H9 (cell line): ENCODE measurements at regions not wholly inside any gene's neighbourhood (a gene's known extent, or its start where the extent isn't known, plus 50 kb on each side); places are given as distances from the start of the nearest gene placed in this dataset.
A peak's percentile ranks its signal among the peaks of the same experiment; 100 is the strongest.

Source experiments
- DNase-seq: peaks from one replicate; pipeline ENCODE4 v3.0.0-alpha.2; 2017
- H2AFZ ChIP-seq: one replicate; pipeline ENCODE4 v1.6.1; 2013; ENCODE audit warnings: mild to moderate bottlenecking, low read length, control low read depth, moderate library complexity
- H2AK5ac ChIP-seq: 2 replicates; pipeline ENCODE4 v1.6.1; 2013; ENCODE audit warnings: low read length, control low read depth, mixed read lengths; ENCODE audit not compliant: insufficient read length
- H2BK120ac ChIP-seq: one replicate; pipeline ENCODE4 v1.6.1; 2013; ENCODE audit warnings: low read depth, mild to moderate bottlenecking, low read length, control low read depth, inconsistent platforms; ENCODE audit not compliant: poor library complexity, severe bottlenecking
- H2BK12ac ChIP-seq: 2 replicates; pipeline ENCODE4 v1.6.1; 2013; ENCODE audit warnings: low read length, control low read depth, mixed read lengths, low read depth; ENCODE audit not compliant: insufficient read length
- H2BK15ac ChIP-seq: 2 replicates; pipeline ENCODE4 v1.6.1; 2013; ENCODE audit warnings: low read depth, low read length, control low read depth
- H2BK20ac ChIP-seq: one replicate; pipeline ENCODE4 v1.6.1; 2013; ENCODE audit warnings: low read depth, mild to moderate bottlenecking, low read length, control low read depth, inconsistent platforms; ENCODE audit not compliant: poor library complexity, severe bottlenecking
- H2BK5ac ChIP-seq: 2 replicates; pipeline ENCODE4 v1.6.1; 2013; ENCODE audit warnings: low read length, control low read depth, mixed read lengths; ENCODE audit not compliant: insufficient read length
- H3K14ac ChIP-seq: 2 replicates; pipeline ENCODE4 v1.6.1; 2013; ENCODE audit warnings: low read length, control low read depth; ENCODE audit not compliant: insufficient read depth
- H3K18ac ChIP-seq: 2 replicates; pipeline ENCODE4 v1.6.1; 2013; ENCODE audit warnings: low read depth, mild to moderate bottlenecking, mixed read lengths, low read length, control low read depth; ENCODE audit not compliant: insufficient read length
- H3K23ac ChIP-seq: 2 replicates; pipeline ENCODE4 v1.6.1; 2013; ENCODE audit warnings: low read length, control low read depth, mixed read lengths, low read depth; ENCODE audit not compliant: insufficient read length
- H3K23me2 ChIP-seq: 2 replicates; pipeline ENCODE4 v1.6.1; 2013; ENCODE audit warnings: low read depth, mild to moderate bottlenecking, mixed read lengths, low read length, control low read depth; ENCODE audit not compliant: insufficient read length, poor library complexity, severe bottlenecking
- H3K27ac ChIP-seq: 2 replicates; pipeline ENCODE4 v1.5.1; 2013; ENCODE audit warnings: low read length, control low read depth, mixed read lengths, low read depth; ENCODE audit not compliant: insufficient read length
- H3K27me3 ChIP-seq: 2 replicates; pipeline ENCODE4 v1.6.1; 2013; ENCODE audit warnings: low read length, control low read depth, inconsistent platforms; ENCODE audit not compliant: insufficient read depth
- H3K4ac ChIP-seq: 2 replicates; pipeline ENCODE4 v1.6.1; 2013; ENCODE audit warnings: low read depth, mild to moderate bottlenecking, control low read depth, inconsistent platforms, low read length, moderate library complexity
- H3K4me1 ChIP-seq: 2 replicates; pipeline ENCODE4 v1.6.1; 2013; ENCODE audit warnings: low read length, control low read depth, inconsistent platforms; ENCODE audit not compliant: insufficient read depth
- H3K4me2 ChIP-seq: 2 replicates; pipeline ENCODE4 v1.6.1; 2013; ENCODE audit warnings: low read length, control low read depth, mixed read lengths; ENCODE audit not compliant: insufficient read length, insufficient read depth
- H3K56ac ChIP-seq: 2 replicates; pipeline ENCODE4 v1.6.1; 2013; ENCODE audit warnings: low read depth, mild to moderate bottlenecking, mixed read lengths, low read length, control low read depth; ENCODE audit not compliant: insufficient read length
- H3K79me1 ChIP-seq: 2 replicates; pipeline ENCODE4 v1.6.1; 2013; ENCODE audit warnings: low read depth, mild to moderate bottlenecking, moderate library complexity, low read length, control low read depth, inconsistent platforms; ENCODE audit not compliant: insufficient read depth, poor library complexity, severe bottlenecking
- H3K79me2 ChIP-seq: 2 replicates; pipeline ENCODE4 v1.6.1; 2013; ENCODE audit warnings: low read length, control low read depth, inconsistent platforms; ENCODE audit not compliant: insufficient read depth
- H3K9ac ChIP-seq: 2 replicates; pipeline ENCODE4 v1.6.1; 2013; ENCODE audit warnings: low read length, control low read depth, mixed read lengths; ENCODE audit not compliant: insufficient read length; ENCODE audit errors: extremely low read depth
- H3K9me3 ChIP-seq: one replicate; pipeline ENCODE4 v1.6.1; 2013; ENCODE audit warnings: low read depth, low read length, inconsistent platforms; ENCODE audit not compliant: control insufficient read depth
- H3T11ph ChIP-seq: one replicate; pipeline ENCODE4 v1.6.1; 2013; ENCODE audit warnings: mild to moderate bottlenecking, low read length, control low read depth, inconsistent platforms
- H4K20me1 ChIP-seq: one replicate; pipeline ENCODE4 v1.6.1; 2013; ENCODE audit not compliant: control insufficient read depth, insufficient read length, insufficient read depth
- H4K5ac ChIP-seq: 2 replicates; pipeline ENCODE4 v1.6.1; 2013; ENCODE audit warnings: low read depth, mild to moderate bottlenecking, mixed read lengths, low read length, control low read depth; ENCODE audit not compliant: insufficient read length
- H4K8ac ChIP-seq: replicated peaks from 2 replicates; pipeline ENCODE4 v1.6.1; 2013; ENCODE audit warnings: low read length, control low read depth, mixed read lengths, low read depth; ENCODE audit not compliant: insufficient read length
- H4K91ac ChIP-seq: 2 replicates; pipeline ENCODE4 v1.6.1; 2013; ENCODE audit warnings: low read depth, mild to moderate bottlenecking, moderate library complexity, mixed read lengths, low read length, control low read depth; ENCODE audit not compliant: insufficient read length
- H3K27ac Mint-ChIP-seq, 3 experiments: 2 replicates in 2 of 3; 3 replicates in 1 of 3; pipeline ENCODE4 v1.8.0; 2020 to 2021; ENCODE audit warnings: mixed read lengths in 3 of 3, mild to moderate bottlenecking in 1 of 3, moderate library complexity in 1 of 3
- H3K27me3 Mint-ChIP-seq: 2 replicates; pipeline ENCODE4 v1.8.0; 2021; ENCODE audit warnings: low read depth, mild to moderate bottlenecking, moderate library complexity, mixed read lengths
- H3K36me3 Mint-ChIP-seq, 3 experiments: 2 replicates in 2 of 3; 3 replicates in 1 of 3; pipeline ENCODE4 v1.8.0; 2020 to 2021; ENCODE audit warnings: low read depth in 3 of 3, mixed read lengths in 3 of 3; ENCODE audit not compliant: insufficient read depth in 1 of 3
- H3K4me1 Mint-ChIP-seq, 2 experiments: 2 replicates each; pipeline ENCODE4 v1.8.0; 2020; ENCODE audit warnings: mixed read lengths in 2 of 2
- H3K4me3 Mint-ChIP-seq, 2 experiments: 2 replicates in 1 of 2; 3 replicates in 1 of 2; pipeline ENCODE4 v1.8.0; 2020 to 2021; ENCODE audit warnings: mild to moderate bottlenecking in 2 of 2, mixed read lengths in 2 of 2, moderate library complexity in 1 of 2
- H3K9me3 Mint-ChIP-seq, 2 experiments: 2 replicates in 1 of 2; 3 replicates in 1 of 2; pipeline ENCODE4 v1.8.0; 2020; ENCODE audit warnings: mild to moderate bottlenecking in 2 of 2, mixed read lengths in 2 of 2, moderate library complexity in 1 of 2
- WGBS: extraction: QIAGEN DNeasy Blood & Tissue Kit; methylation state at CpG from one replicate; pipeline ENCODE4 v1.1.7; 2013; ENCODE audit warnings: missing lambda C conversion rate, low lambda C conversion rate, mixed read lengths; ENCODE audit not compliant: insufficient read length; ENCODE audit errors: extremely low coverage; 5-methylcytosine and 5-hydroxymethylcytosine counted together
- TF ChIP-seq, protein P1 (sequence below): fragments of 200-600 bp; sonication (generic); conservative IDR thresholded peaks from 3 replicates; pipeline ENCODE4 v1.8.0; 2021; ENCODE audit warnings: antibody characterized with exemption, mild to moderate bottlenecking

DNA sequence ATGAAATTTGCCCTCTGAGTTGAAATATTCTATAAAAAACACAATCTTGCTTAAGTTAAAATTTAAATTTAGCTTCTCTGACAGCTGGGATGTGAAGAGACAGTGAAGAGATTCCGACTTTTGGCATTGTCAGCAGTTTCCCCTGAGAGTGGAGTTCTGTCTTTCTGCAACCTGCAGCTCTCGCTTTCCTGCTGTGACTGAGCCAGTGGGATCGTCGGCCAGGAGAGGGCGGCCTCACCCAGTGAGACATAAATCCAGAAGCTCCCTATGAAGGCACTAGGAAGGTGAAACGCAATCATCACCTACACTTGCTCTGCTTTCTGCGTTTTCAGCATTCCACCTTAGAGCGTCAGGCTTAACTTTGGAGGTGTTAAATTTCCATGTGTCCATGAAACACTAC is 75.4 kb upstream of the HNMT start:
- Histone ChIP-seq H2BK20ac (no peak overlapping the region), H2BK120ac (no peak overlapping the region), H2BK5ac (no peak overlapping the region), H3K56ac (no peak overlapping the region), H4K5ac (no peak overlapping the region), H3K14ac (no peak overlapping the region), H3K27ac (no peak overlapping the region), H4K91ac (no peak overlapping the region), H3K9ac (no peak overlapping the region), H2BK15ac (no peak overlapping the region), H3K23me2 (no peaks in the 10 kb centered on the region), H3K4me2 (no peak overlapping the region), H3K27me3 (no peaks in the 10 kb centered on the region), H3K79me2 (no peaks in the 10 kb centered on the region), H3K79me1 (no peaks in the 10 kb centered on the region), H3K4ac (no peak overlapping the region), H2AFZ (no peak overlapping the region), H3T11ph (no peak overlapping the region), H3K4me1 (no peaks in the 10 kb centered on the region), H3K23ac (no peak overlapping the region), H2AK5ac (no peak overlapping the region), H3K18ac (no peak overlapping the region), H4K8ac (no peak overlapping the region), H4K20me1 (no peaks in the 10 kb centered on the region), H2BK12ac (no peak overlapping the region), H3K9me3 (no peaks in the 10 kb centered on the region)
- peaks cover 21% of the 10 kb centered on the region in 2 experiments for H3K4me1 Mint-ChIP-seq
- no peaks in the 10 kb centered on the region for H3K27me3 Mint-ChIP-seq
- H3K4me3 Mint-ChIP-seq: no peak overlapping the region
- no peaks in the 10 kb centered on the region for H3K36me3 Mint-ChIP-seq
- H3K9me3 Mint-ChIP-seq: no peaks in the 10 kb centered on the region
- no peak overlapping the region for H3K27ac Mint-ChIP-seq
- TF ChIP-seq, protein P1, sequence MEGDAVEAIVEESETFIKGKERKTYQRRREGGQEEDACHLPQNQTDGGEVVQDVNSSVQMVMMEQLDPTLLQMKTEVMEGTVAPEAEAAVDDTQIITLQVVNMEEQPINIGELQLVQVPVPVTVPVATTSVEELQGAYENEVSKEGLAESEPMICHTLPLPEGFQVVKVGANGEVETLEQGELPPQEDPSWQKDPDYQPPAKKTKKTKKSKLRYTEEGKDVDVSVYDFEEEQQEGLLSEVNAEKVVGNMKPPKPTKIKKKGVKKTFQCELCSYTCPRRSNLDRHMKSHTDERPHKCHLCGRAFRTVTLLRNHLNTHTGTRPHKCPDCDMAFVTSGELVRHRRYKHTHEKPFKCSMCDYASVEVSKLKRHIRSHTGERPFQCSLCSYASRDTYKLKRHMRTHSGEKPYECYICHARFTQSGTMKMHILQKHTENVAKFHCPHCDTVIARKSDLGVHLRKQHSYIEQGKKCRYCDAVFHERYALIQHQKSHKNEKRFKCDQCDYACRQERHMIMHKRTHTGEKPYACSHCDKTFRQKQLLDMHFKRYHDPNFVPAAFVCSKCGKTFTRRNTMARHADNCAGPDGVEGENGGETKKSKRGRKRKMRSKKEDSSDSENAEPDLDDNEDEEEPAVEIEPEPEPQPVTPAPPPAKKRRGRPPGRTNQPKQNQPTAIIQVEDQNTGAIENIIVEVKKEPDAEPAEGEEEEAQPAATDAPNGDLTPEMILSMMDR: peak; percentile 79
- no CpG with 5 or more reads among the region's 8 CpGs for WGBS
- DNase-seq: peak; percentile 78
